SIG-M5 treated with dmso at 0.1 percent for 504 hours (cell line): ENCODE measurements at regions not wholly inside any gene's neighbourhood (a gene's known extent, or its start where the extent isn't known, plus 50 kb on each side); places are given as distances from the start of the nearest gene placed in this dataset.

Experiments
- DNase-seq: peaks from one replicate; lab custom pipeline; 2025; ENCODE audit not compliant: unreplicated experiment; lab: John Stamatoyannopoulos, UW

GRCh38 chr3:195005759-195006510 lies 265.0 kb downstream of the XXYLT1 start:
- DNase-seq = no peak

GRCh38 chr3:195007151-195007550 lies 263.8 kb downstream of the XXYLT1 start:
- no peak for DNase-seq

DNA sequence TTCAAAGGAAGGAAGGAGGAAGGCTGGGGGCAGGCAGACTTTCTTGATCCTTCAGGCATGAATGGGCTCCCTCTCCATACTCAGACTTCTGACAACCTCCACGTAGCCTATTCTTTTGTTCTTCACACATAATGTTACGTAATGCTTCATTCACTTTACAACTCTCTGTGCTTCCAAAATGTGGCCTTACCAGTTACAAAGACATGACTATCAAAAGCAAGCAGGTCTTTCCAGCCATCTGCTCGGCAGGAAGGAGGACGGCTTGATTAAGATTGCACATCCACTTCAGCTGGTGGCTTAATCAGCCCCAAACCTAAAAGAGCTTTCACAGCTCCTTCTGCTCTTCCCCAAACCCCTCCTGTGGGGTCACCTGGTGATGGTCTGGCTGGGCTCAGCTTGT lies 263.2 kb downstream of the XXYLT1 start:
- DNase-seq = peak; percentile 78

DNA sequence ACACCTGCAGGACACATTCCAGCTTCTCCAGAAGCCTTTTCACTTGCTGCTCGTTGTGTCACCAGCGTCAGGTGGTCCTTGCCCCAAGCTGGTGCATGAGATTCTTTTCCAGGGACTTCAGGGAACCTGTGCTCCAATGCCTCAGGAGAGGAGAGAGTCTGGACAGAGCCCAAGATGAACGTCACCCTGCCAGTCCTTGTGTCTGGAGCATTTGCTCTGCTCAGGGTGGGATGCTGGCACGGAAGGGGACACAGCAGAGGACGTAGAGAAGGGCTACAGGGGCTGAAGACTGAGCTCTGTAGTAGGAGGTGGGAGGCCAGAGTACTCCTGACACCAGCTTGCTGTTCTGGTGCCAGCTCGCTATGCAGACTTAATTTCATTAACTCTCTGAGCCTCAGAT lies 262.1 kb downstream of the XXYLT1 start:
- no peak for DNase-seq

GRCh38 chr3:195009616-195010015 lies 261.3 kb downstream of the XXYLT1 start:
- DNase-seq = peak; percentile 70

DNA sequence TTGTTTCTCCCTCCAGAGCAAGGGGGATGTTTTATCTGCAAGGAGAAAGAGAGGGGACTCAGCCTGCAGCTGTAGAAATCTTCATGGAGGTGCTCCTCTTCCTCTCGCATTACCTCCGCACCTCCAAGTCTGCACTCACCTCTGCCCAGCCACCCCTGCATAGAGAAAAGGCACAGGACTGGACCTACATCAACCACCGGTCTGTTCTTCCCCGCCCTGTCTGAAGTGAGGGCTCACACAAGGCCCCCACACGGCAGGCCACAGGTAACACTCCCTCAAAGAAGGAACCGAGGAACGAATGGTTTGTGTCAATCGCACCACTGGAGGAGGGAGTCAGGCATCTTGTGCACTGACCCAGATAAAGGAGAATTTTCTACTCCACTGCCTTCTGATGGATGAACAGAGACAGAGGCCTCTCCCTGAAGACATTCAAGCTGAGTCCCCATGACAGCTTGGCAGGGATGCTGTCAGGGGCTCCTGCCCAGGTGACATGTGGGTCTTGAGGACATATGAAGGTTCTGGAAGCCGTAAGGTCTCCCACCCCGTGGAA lies 260.3 kb downstream of the XXYLT1 start:
- DNase-seq = no peak

DNA sequence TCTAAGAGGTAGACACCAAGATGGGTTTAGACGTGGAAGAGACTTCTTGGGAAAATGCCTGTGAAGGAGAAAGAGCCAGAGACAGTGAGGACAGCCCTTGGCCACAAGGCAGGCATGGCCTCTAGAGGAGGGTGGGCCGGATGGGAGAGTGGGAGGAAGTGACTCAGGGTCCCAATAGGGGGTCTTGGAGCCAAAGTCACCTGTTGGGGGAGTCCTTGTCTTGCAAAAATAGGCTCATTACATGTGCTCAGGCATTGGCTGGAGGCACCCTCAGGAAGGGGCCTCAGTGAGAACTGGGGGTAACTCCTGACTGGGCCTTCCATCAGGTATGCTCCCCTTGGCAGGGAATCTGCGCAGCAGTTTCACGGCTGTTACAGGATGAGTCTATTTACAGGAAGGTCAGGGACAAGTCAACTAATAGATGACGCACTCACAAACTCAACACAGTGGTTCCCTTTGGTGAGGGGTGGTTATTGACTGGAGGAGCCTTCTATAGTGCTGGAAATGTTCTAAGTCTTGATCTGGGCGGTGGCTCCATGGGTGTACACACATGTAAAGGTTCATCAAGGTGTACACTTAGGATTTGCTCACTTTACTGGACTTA lies 259.6 kb downstream of the XXYLT1 start:
- DNase-seq = no peak

DNA sequence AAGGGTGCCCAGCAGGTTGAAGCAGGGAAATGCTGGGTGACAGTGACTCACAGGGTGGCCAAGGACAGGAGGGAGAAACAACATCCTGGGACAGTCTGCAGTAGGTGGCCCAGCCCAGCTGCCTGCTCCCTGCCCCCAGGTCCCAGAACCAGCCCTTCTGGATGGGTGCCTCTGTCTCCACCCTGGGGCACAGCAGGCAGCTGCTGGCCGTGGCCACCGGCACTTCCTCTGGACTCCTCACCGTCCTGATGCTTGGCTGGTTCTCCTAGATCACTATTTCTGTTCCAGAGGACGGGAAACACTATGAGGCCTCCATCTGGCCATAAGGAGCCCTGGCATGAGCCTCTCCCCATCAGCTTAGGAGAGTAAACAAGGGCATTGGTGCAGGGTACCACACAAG lies 258.9 kb downstream of the XXYLT1 start:
- no peak for DNase-seq

- DNase-seq = no peak
Observed at GRCh38 chr3:195012571-195012970, 258.4 kb downstream of the XXYLT1 start.

DNA sequence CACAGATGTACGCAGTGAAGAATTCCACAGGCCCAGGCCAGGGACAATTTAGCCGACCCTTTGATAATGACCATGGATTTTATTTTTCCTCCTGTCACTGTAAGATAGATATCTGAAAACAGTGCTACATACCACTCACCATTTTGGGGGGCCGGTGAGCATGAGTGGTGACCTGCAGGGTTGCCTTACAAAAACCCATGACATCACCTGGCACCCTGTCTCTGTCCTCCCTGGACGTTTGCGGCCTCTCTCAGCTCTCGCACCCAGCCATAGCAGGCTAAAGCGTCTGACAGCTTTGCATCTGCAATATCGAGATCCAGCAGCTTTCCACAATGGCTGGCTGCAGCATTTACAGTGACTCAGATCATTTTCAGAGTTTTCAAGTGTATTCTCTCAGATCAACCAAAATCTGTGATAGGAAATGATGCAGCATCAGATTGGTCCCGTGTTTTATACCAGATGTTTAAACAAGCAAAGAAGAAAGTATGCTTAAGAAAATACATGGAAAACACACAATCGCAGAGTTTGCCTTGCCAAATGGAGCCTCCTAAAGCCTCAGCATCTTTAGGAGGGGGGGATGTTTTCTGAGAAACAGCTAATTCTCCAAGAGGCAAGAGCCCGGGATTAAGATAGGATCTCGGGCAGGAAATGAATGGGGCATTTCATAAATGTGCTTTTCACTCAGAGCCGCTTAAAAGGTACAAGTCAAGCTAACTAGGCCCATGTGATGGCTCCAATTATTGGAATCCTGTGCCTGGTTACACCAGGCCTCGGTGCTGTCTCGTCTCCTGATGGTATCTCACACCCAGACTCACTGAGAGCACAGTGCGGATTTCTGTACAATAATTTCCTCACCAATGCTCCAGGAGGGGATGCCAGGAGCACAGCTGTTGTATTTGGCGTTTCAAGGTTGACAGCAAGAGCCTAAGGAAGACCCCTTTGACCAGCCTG lies 257.3 kb downstream of the XXYLT1 start:
- no peak for DNase-seq

DNA sequence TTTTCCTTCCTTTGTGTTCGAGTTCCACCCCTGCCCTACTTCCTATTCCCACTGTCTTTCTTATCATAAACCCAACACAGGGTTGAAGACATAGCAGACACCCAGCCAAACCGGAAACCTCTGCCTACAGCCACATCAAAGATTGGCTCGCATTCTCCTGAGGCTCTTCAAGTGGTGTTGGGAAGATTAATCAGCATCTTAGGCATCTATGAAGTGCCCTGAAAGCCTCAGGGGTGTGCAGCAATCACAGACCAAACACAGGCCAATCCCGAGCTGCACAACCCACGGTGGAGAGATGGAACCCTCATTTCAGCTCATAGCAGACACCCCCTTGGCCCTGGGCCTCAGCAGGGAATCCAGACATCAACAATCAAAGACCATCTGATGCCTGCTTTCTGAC lies 255.9 kb downstream of the XXYLT1 start:
- no peak for DNase-seq

DNA sequence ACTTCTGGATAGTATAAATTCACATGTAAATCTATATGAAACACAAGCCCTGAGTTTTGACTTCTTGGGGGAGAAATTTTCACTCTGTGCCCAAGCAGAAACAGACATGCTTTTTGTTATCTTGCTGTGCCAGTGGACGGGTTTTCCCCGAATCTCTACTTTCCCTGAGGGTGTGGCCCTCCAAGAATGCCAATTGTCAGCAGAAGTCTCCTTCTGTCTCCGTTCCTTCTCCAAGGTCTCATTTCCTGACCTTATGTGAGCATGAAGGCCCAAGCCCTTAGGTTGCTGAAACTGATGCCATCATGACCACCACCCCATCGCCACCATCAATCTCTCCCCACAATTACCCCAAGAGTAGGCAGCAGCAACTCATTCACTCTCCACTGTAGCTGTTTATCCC lies 253.8 kb downstream of the XXYLT1 start:
- no peak for DNase-seq
